GM23248 (cell line): ENCODE measurements at regions not wholly inside any gene's neighbourhood (a gene's known extent, or its start where the extent isn't known, plus 50 kb on each side); places are given as distances from the start of the nearest gene placed in this dataset.

Experiments used
- DNase-seq: peaks from one replicate; pipeline ENCODE4 v3.0.0-alpha.2; 2015
- H2AFZ ChIP-seq: fragments of 200-600 bp; sonication (generic); 2 replicates; pipeline ENCODE4 v1.6.1; 2016; ENCODE audit warnings: antibody characterized with exemption
- H3F3A ChIP-seq: fragments of 200-600 bp; sonication (generic); 2 replicates; pipeline ENCODE4 v1.6.1; 2016; ENCODE audit warnings: mild to moderate bottlenecking, antibody characterized with exemption, mixed run types; ENCODE audit not compliant: insufficient read depth
- H3K27ac ChIP-seq: fragments of 200-600 bp; sonication (generic); 2 replicates; pipeline ENCODE4 v1.5.1; 2016; ENCODE audit warnings: mild to moderate bottlenecking
- H3K27me3 ChIP-seq: fragments of 200-600 bp; sonication (generic); replicated peaks from 2 replicates; pipeline ENCODE4 v1.6.1; 2016; ENCODE audit warnings: mild to moderate bottlenecking; ENCODE audit not compliant: insufficient read depth
- H3K36me3 ChIP-seq: fragments of 200-600 bp; sonication (generic); 2 replicates; pipeline ENCODE4 v1.6.1; 2016; ENCODE audit warnings: low read depth, mild to moderate bottlenecking
- H3K4me1 ChIP-seq: fragments of 200-600 bp; sonication (generic); 2 replicates; pipeline ENCODE4 v1.6.1; 2016; ENCODE audit warnings: mild to moderate bottlenecking; ENCODE audit not compliant: insufficient read depth
- H3K4me2 ChIP-seq: fragments of 200-600 bp; sonication (generic); one replicate; pipeline ENCODE4 v1.6.1; 2016; ENCODE audit warnings: mild to moderate bottlenecking; ENCODE audit not compliant: unreplicated experiment
- H3K4me3 ChIP-seq: fragments of 200-600 bp; sonication (generic); 2 replicates; pipeline ENCODE4 v1.5.1; 2016; ENCODE audit warnings: mild to moderate bottlenecking
- H3K79me2 ChIP-seq: fragments of 200-600 bp; sonication (generic); 2 replicates; pipeline ENCODE4 v1.6.1; 2016; ENCODE audit warnings: mild to moderate bottlenecking; ENCODE audit not compliant: insufficient read depth
- H3K9ac ChIP-seq: fragments of 200-600 bp; sonication (generic); 2 replicates; pipeline ENCODE4 v1.6.1; 2016; ENCODE audit warnings: mild to moderate bottlenecking
- H3K9me2 ChIP-seq: fragments of 200-600 bp; sonication (generic); 2 replicates; pipeline ENCODE4 v1.6.1; 2016; ENCODE audit warnings: mixed run types, mild to moderate bottlenecking, moderate library complexity; ENCODE audit not compliant: insufficient read depth
- H3K9me3 ChIP-seq: fragments of 200-600 bp; sonication (generic); one replicate; pipeline ENCODE4 v1.6.1; 2017; ENCODE audit warnings: low read depth
- H4K20me1 ChIP-seq: fragments of 200-600 bp; sonication (generic); 2 replicates; pipeline ENCODE4 v1.6.0; 2016; ENCODE audit not compliant: insufficient read depth
- EZH2 ChIP-seq: fragments of 200-600 bp; sonication (generic); IDR thresholded peaks from 2 replicates; pipeline ENCODE4 v1.6.1; 2018; ENCODE audit warnings: antibody characterized with exemption, mild to moderate bottlenecking; ENCODE audit not compliant: insufficient read depth, poor library complexity, severe bottlenecking
- EZH2phosphoT487 ChIP-seq: fragments of 200-600 bp; sonication (generic); IDR thresholded peaks from 2 replicates; pipeline ENCODE4 v1.6.1; 2018; ENCODE audit warnings: antibody characterized with exemption, moderate library complexity, mild to moderate bottlenecking, low read depth; ENCODE audit not compliant: insufficient read depth
- WGBS, 2 experiments: methylation state at CpG; one replicate each; pipeline ENCODE4 v1.1.6; 2015 to 2017; ENCODE audit warnings: low lambda C conversion rate in 2 of 2, low coverage in 1 of 2; ENCODE audit errors: missing lambda C conversion rate in 2 of 2; 5-methylcytosine and 5-hydroxymethylcytosine counted together
- in situ Hi-C: fragments of 300-500 bp; cut with MboI; formaldehyde crosslinking; loops from 2 replicates; pipeline ENCODE4 v1.15.0; 2020

DNA sequence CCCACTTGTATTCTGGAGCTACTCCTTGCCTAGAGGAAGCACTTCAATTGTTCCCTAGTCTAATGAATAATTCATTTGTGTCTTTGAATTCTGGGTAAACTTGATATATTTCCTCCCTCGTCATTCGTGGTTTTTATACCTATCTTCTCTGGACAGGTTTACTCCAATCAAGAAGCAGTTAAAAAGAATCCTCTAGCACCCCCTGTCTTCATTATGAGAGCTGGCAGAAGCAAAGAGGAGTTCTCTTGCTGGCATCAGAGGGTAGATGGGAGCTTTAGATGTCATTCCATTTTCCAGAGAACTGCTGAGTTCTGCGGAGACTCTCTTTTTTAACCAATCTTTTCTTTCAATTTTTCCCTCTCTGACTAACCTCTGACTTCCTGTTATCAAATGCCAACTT lies 627.7 kb downstream of the FGF9 start:
- no peak for TF ChIP-seq EZH2
- TF ChIP-seq EZH2phosphoT487 = no peak
- in situ Hi-C loops = no loop called here

DNA sequence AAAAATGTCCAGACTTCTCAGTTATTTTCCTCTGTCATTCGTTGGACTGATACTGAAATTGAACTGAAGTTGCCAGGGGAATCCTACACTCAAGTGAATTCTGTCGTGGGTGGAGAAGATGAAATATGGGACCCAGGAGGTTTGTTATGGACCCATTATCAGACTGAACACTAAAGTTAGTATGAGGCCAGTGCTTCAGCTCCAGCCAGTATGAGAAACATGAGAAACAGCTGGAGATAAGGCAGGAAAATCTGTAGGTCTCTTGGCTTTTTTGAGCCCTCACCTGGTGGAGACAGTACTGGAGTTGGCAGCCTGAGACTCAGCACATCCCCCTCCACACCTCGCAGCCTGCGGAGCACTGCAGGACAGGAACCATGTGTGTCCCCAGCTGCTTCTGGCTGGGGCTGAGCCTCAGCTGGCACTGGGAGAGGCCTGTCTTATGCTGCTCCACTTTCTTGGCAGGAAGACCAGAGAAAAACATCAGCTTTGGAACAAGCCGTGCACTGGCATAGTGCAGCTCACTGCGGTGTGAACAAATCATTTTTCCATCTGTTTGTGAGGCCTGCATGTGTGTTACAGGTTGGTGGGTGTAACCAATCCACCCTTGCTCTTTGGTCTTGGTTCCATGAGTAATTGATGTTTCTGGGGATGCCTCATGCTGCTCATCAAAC lies 641.0 kb downstream of the FGF9 start:
- Histone ChIP-seq H3K9me3 (no peaks in the 10 kb centered on the region), H3K9me2 (no peaks in the 10 kb centered on the region), H3K4me3 (no peak overlapping the region), H3K79me2 (no peaks in the 10 kb centered on the region), H4K20me1 (no peaks in the 10 kb centered on the region), H3K4me2 (no peak overlapping the region), H3F3A (no peaks in the 10 kb centered on the region), H2AFZ (no peak overlapping the region), H3K4me1 (no peaks in the 10 kb centered on the region), H3K9ac (no peak overlapping the region), H3K27ac (no peak overlapping the region), H3K36me3 (no peaks in the 10 kb centered on the region), H3K27me3 (no peaks in the 10 kb centered on the region)
- in situ Hi-C loops = no loop called here
- WGBS, 2 experiments = 1 to 2% methylated on average over 6 of the region's 6 CpGs
- TF ChIP-seq EZH2phosphoT487 (no peak), EZH2 (no peak)
- DNase-seq = no peak

More for the DNA sequence above, 627.7 kb downstream of the FGF9 start:
- Histone ChIP-seq H3K36me3 (no peaks in the 10 kb centered on the region), H4K20me1 (no peaks in the 10 kb centered on the region), H3K4me2 (no peak overlapping the region), H3K79me2 (no peaks in the 10 kb centered on the region), H3K27me3 (no peaks in the 10 kb centered on the region), H3K4me3 (no peak overlapping the region), H3K4me1 (no peaks in the 10 kb centered on the region), H3K9ac (no peak overlapping the region), H2AFZ (no peak overlapping the region), H3K9me2 (no peaks in the 10 kb centered on the region), H3K9me3 (no peaks in the 10 kb centered on the region), H3K27ac (no peak overlapping the region), H3F3A (no peaks in the 10 kb centered on the region)
- 64 to 69% methylated on average over 3 of the region's 3 CpGs for WGBS, 2 experiments
- DNase-seq = no peak

DNA sequence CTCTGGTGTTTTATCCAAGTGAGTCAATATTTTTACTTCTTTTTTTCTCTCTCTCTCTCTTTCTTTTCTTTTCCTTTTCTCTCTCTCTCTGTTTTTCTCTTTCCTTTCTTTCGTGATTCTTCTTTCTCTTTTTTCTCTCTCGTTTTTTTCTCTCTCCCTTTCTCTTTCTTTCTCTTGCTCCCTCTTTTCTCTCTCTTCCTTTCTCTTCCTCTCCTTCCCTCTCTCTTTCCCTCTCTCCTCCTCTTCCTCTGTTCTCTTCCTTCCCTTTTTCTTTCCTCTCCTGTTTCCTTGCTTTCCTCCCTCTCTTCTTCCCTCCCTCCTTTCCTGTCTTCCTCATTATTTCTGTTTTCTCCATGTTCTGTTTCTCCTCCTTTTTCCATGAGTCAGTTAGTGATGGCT lies 641.5 kb downstream of the FGF9 start:
- Histone ChIP-seq H3K36me3 (no peaks in the 10 kb centered on the region), H3F3A (no peaks in the 10 kb centered on the region), H3K9me3 (no peaks in the 10 kb centered on the region), H4K20me1 (no peaks in the 10 kb centered on the region), H3K9ac (no peak overlapping the region), H3K27me3 (no peaks in the 10 kb centered on the region), H3K79me2 (no peaks in the 10 kb centered on the region), H3K4me2 (no peak overlapping the region), H3K4me1 (no peaks in the 10 kb centered on the region), H2AFZ (no peak overlapping the region), H3K9me2 (no peaks in the 10 kb centered on the region), H3K27ac (no peak overlapping the region), H3K4me3 (no peak overlapping the region)
- no peak for DNase-seq
- TF ChIP-seq EZH2phosphoT487 = no peak
- TF ChIP-seq EZH2 = no peak
- in situ Hi-C loops = no loop called here
- WGBS, 2 experiments = 2 to 40% methylated on average over 2 of the region's 2 CpGs

DNA sequence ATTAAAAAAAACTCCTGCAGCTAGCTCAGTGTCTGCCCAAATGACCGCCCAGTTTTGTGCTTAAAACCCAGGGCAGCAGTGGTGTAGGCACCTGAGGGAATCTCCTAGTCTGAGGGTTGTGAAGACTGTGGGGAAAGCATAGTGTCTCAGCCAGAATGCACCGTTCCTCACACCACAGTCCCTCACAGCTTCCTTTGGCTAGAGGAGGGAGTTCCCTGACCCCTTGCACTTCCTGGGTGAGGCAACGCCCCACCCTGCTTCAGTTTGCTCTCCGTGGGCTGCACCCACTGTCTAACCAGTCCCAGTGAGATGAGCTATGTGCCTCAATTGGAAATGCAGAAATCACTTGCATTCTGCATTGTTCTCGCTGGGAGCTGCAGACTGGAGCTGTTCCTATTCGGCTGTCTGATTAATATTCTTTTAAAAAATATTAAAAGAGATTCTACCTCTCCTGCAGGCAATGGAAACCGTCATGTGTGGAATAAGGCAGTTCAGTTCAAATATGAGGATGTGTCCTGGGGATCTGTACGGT lies 645.7 kb downstream of the FGF9 start:
- in situ Hi-C loops = no loop called here
- Histone ChIP-seq H3K9ac (no peak overlapping the region), H4K20me1 (no peaks in the 10 kb centered on the region), H3K4me2 (no peak overlapping the region), H3K27me3 (no peaks in the 10 kb centered on the region), H3K27ac (no peak overlapping the region), H3K79me2 (no peaks in the 10 kb centered on the region), H3K9me3 (no peaks in the 10 kb centered on the region), H3K9me2 (no peaks in the 10 kb centered on the region), H3K4me3 (no peak overlapping the region), H3F3A (no peaks in the 10 kb centered on the region), H3K4me1 (no peaks in the 10 kb centered on the region), H2AFZ (no peak overlapping the region), H3K36me3 (no peaks in the 10 kb centered on the region)
- no peak for TF ChIP-seq EZH2phosphoT487
- no peak for TF ChIP-seq EZH2
- no peak for DNase-seq
- WGBS, 2 experiments = 30 to 32% methylated on average over 8 of the region's 8 CpGs

DNA sequence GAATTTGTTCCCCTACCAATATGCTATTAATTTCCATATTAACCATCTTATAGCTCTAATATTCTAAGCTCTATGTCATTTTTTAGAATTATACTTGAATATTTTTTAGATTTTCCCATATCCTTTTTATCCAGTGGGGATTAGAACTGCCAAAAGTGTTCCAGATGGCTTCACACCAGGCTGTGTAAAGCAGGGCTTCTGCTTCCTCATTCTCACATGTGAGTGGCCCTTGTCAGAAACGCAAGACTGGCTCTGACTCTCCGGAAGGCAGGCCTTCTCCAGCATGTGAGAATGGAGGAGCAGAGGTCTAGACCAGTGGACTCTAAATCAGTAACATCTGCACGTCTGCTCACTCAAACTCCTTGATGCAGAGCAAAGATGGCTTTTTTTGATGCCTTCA lies 650.1 kb downstream of the FGF9 start:
- no peak for DNase-seq
- no peak for TF ChIP-seq EZH2phosphoT487
- TF ChIP-seq EZH2 = no peak
- Histone ChIP-seq H3K27me3 (no peaks in the 10 kb centered on the region), H3K4me2 (no peak overlapping the region), H3K79me2 (no peaks in the 10 kb centered on the region), H4K20me1 (no peaks in the 10 kb centered on the region), H3K4me3 (no peak overlapping the region), H3K9me3 (no peaks in the 10 kb centered on the region), H3K9ac (no peak overlapping the region), H3K36me3 (no peaks in the 10 kb centered on the region), H2AFZ (no peak overlapping the region), H3K9me2 (no peaks in the 10 kb centered on the region), H3K27ac (no peak overlapping the region), H3F3A (no peaks in the 10 kb centered on the region), H3K4me1 (no peaks in the 10 kb centered on the region)
- WGBS, 2 experiments = 3 to 5% methylated on average over 3 of the region's 3 CpGs
- in situ Hi-C loops = no loop called here
